Transverse colon (tissue), 3 donors: ENCODE measurements at regions not wholly inside any gene's neighbourhood (a gene's known extent, or its start where the extent isn't known, plus 50 kb on each side); places are given as distances from the start of the nearest gene placed in this dataset.
"Not testable (repeated sequence)": the region's sequence is repeated elsewhere in the genome, so short reads cannot be mapped to it uniquely, and the experiment has no call there.

ENCODE experiments used
- CTCF ChIP-seq, 5 experiments: fragments of 200-600 bp in 3 of 5; fragments of 450-650 bp in 2 of 5; sonication (generic) in 3 of 5; IDR thresholded peaks; 1 replicate in 2 of 5; 2 replicates in 3 of 5; pipeline ENCODE4 v1.5.1; 2016 to 2017; ENCODE audit warnings: antibody characterized with exemption in 5 of 5, inconsistent platforms in 3 of 5, mild to moderate bottlenecking in 2 of 5, moderate library complexity in 1 of 5
- POLR2A ChIP-seq: fragments of 450-650 bp; IDR thresholded peaks from one replicate; pipeline ENCODE4 v1.6.1; 2016; ENCODE audit warnings: antibody characterized with exemption, mild to moderate bottlenecking, moderate library complexity

- not testable (repeated sequence) for TF ChIP-seq POLR2A; CTCF (IDR thresholded peaks at IDR 0.05)
These were observed 72.8 kb upstream of the IKBKE start for GRCh38 chr1:206397501-206397900.
